ENCODE measurements at regions not wholly inside any gene's neighbourhood (a gene's known extent, or its start where the extent isn't known, plus 50 kb on each side); places are given as distances from the start of the nearest gene placed in this dataset.
"Not testable (repeated sequence)": the region's sequence is repeated elsewhere in the genome, so short reads cannot be mapped to it uniquely, and the experiment has no call there.

- TF ChIP-seq ZSCAN22 (CRISPR knock-in tag; IDR thresholded peaks at IDR 0.05); FOXK2 (IDR thresholded peaks at IDR 0.05); CHD2 (IDR thresholded peaks at IDR 0.05; ENCODE audit: low read depth, low read length); CTCF (CRISPR knock-in tag; IDR thresholded peaks at IDR 0.05); FOSL1 (CRISPR knock-in tag; IDR thresholded peaks at IDR 0.05; ENCODE audit: borderline replicate concordance); SNAPC4 (CRISPR knock-in tag; IDR thresholded peaks at IDR 0.05); NR2F1 (CRISPR knock-in tag; IDR thresholded peaks at IDR 0.05); IRF9 (CRISPR knock-in tag; IDR thresholded peaks at IDR 0.05; ENCODE audit: borderline replicate concordance); RFX5 (IDR thresholded peaks at IDR 0.05; ENCODE audit: low read depth, low read length); BRD4 (CRISPR knock-in tag; IDR thresholded peaks at IDR 0.05); DDIT3 (CRISPR knock-in tag; IDR thresholded peaks at IDR 0.05): not testable (repeated sequence)
- TF ChIP-seq, protein P1, sequence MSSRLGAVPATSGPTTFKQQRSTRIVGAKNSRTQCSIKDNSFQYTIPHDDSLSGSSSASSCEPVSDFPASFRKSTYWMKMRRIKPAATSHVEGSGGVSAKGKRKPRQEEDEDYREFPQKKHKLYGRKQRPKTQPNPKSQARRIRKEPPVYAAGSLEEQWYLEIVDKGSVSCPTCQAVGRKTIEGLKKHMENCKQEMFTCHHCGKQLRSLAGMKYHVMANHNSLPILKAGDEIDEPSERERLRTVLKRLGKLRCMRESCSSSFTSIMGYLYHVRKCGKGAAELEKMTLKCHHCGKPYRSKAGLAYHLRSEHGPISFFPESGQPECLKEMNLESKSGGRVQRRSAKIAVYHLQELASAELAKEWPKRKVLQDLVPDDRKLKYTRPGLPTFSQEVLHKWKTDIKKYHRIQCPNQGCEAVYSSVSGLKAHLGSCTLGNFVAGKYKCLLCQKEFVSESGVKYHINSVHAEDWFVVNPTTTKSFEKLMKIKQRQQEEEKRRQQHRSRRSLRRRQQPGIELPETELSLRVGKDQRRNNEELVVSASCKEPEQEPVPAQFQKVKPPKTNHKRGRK (CRISPR knock-in tag; IDR thresholded peaks at IDR 0.05), result not testable (repeated sequence)
- TF ChIP-seq, protein P2, sequence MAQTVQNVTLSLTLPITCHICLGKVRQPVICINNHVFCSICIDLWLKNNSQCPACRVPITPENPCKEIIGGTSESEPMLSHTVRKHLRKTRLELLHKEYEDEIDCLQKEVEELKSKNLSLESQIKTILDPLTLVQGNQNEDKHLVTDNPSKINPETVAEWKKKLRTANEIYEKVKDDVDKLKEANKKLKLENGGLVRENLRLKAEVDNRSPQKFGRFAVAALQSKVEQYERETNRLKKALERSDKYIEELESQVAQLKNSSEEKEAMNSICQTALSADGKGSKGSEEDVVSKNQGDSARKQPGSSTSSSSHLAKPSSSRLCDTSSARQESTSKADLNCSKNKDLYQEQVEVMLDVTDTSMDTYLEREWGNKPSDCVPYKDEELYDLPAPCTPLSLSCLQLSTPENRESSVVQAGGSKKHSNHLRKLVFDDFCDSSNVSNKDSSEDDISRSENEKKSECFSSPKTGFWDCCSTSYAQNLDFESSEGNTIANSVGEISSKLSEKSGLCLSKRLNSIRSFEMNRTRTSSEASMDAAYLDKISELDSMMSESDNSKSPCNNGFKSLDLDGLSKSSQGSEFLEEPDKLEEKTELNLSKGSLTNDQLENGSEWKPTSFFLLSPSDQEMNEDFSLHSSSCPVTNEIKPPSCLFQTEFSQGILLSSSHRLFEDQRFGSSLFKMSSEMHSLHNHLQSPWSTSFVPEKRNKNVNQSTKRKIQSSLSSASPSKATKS (CRISPR knock-in tag; IDR thresholded peaks at IDR 0.05), result not testable (repeated sequence)
- TF ChIP-seq, protein P3, sequence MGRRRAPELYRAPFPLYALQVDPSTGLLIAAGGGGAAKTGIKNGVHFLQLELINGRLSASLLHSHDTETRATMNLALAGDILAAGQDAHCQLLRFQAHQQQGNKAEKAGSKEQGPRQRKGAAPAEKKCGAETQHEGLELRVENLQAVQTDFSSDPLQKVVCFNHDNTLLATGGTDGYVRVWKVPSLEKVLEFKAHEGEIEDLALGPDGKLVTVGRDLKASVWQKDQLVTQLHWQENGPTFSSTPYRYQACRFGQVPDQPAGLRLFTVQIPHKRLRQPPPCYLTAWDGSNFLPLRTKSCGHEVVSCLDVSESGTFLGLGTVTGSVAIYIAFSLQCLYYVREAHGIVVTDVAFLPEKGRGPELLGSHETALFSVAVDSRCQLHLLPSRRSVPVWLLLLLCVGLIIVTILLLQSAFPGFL (CRISPR knock-in tag; IDR thresholded peaks at IDR 0.05), result not testable (repeated sequence)
These were observed 135.8 kb downstream of the ATP6V1G3 start for GRCh38 chr1:198404632-198405031.

Measured in HepG2 (cell line).